HepG2 (cell line): ENCODE measurements at regions not wholly inside any gene's neighbourhood (a gene's known extent, or its start where the extent isn't known, plus 50 kb on each side); places are given as distances from the start of the nearest gene placed in this dataset.
"Not testable (repeated sequence)": the region's sequence is repeated elsewhere in the genome, so short reads cannot be mapped to it uniquely, and the experiment has no call there.

Experiments used
- ATAC-seq: fragments of 200-7000 bp; cut with Tn5 transposase; 3 replicates; pipeline ENCODE4 v1.9.1; 2020; ENCODE audit warnings: mild to moderate bottlenecking, moderate library complexity
- BruUV-seq: library from RNA; stranded (reverse); fragments of 400-500 nt; replicated peaks from 2 replicates; lab custom pipeline; 2021; lab: Mats Ljungman, UMichigan
- CTCF ChIA-PET: fragments of 300-600 bp; formaldehyde crosslinking; extraction: SDS; loops from one replicate; lab custom pipeline; 2021; ENCODE audit warnings: low total read pairs, inconsistent platforms, low intra/inter-chr PET ratio; lab: Yijun Ruan, JAX
- POLR2A ChIA-PET: fragments of 350-600 bp; sonication (Branson Sonifier 250); formaldehyde crosslinking; loops from one replicate; lab custom pipeline; 2020; ENCODE audit warnings: antibody characterized with exemption, inconsistent platforms; lab: Yijun Ruan, JAX
- DNase-seq: peaks from one replicate; pipeline ENCODE4 v3.0.0-alpha.2; 2015; ENCODE audit warnings: low spot score
- FAIRE-seq: peaks from 3 replicates; lab custom pipeline; 2011; peaks lifted over from hg19 to GRCh38; lab: Jason Lieb, UNC
- H2AFZ ChIP-seq: one replicate; pipeline ENCODE4 v1.6.1; 2011; ENCODE audit warnings: low read length, inconsistent platforms
- H3K27ac ChIP-seq: fragments of 300-600 bp; 3 replicates; pipeline ENCODE4 v1.8.0; 2011; ENCODE audit warnings: mixed run types, mild to moderate bottlenecking, mixed read lengths, low read length, inconsistent platforms; ENCODE audit not compliant: insufficient read depth; ENCODE audit errors: extremely low read length
- H3K27me3 ChIP-seq, 2 experiments: fragments of 200-600 bp in 1 of 2; 2 replicates in 1 of 2; 3 replicates in 1 of 2; pipeline versions ENCODE4 v1.6.0 to v1.8.0; 2011; ENCODE audit warnings: low read length in 2 of 2, mild to moderate bottlenecking in 2 of 2, moderate library complexity in 2 of 2, inconsistent platforms in 1 of 2; ENCODE audit not compliant: insufficient read depth in 2 of 2, control insufficient read depth in 1 of 2
- H3K36me3 ChIP-seq, 2 experiments: fragments of 200-600 bp in 1 of 2; replicated peaks in 1 of 2; 2 replicates in 1 of 2; 3 replicates in 1 of 2; pipeline versions ENCODE4 v1.5.1 to v1.8.0; 2011; ENCODE audit warnings: low read length in 2 of 2, inconsistent platforms in 1 of 2; ENCODE audit not compliant: insufficient read depth in 2 of 2, control insufficient read depth in 1 of 2
- H3K4me1 ChIP-seq: 2 replicates; pipeline ENCODE4 v1.5.1; 2012; ENCODE audit warnings: low read length, inconsistent platforms; ENCODE audit not compliant: insufficient read depth
- H3K4me2 ChIP-seq: 2 replicates; pipeline ENCODE4 v1.6.0; 2011; ENCODE audit warnings: low read depth, low read length, inconsistent platforms
- H3K4me3 ChIP-seq, 3 experiments: fragments of 200-600 bp in 1 of 3; sonication (generic), shearing (Covaris generic) in 1 of 3; replicated peaks in 1 of 3; 2 replicates each; pipeline ENCODE4 v1.5.1; 2011 to 2016; ENCODE audit warnings: low read length in 3 of 3, inconsistent platforms in 2 of 3, low read depth in 2 of 3, mild to moderate bottlenecking in 2 of 3, control low read depth in 1 of 3, mixed read lengths in 1 of 3; ENCODE audit not compliant: insufficient read depth in 1 of 3
- H3K79me2 ChIP-seq: one replicate; pipeline ENCODE4 v1.6.1; 2011; ENCODE audit warnings: low read length, inconsistent platforms; ENCODE audit not compliant: insufficient read depth
- H3K9ac ChIP-seq: 2 replicates; pipeline ENCODE4 v1.6.0; 2011; ENCODE audit warnings: mild to moderate bottlenecking, low read depth, low read length, inconsistent platforms; ENCODE audit not compliant: insufficient read depth
- H3K9me3 ChIP-seq: 2 replicates; pipeline ENCODE4 v1.5.1; 2012; ENCODE audit warnings: mild to moderate bottlenecking, low read length
- H4K20me1 ChIP-seq: 2 replicates; pipeline ENCODE4 v1.6.0; 2011; ENCODE audit warnings: inconsistent platforms, mild to moderate bottlenecking, low read length, moderate library complexity; ENCODE audit not compliant: insufficient read depth
- EZH2 ChIP-seq: conservative IDR thresholded peaks from 2 replicates; pipeline ENCODE4 v1.6.1; 2012; ENCODE audit warnings: mild to moderate bottlenecking, low read depth, low read length, moderate library complexity
- MAFF ChIP-seq: IDR thresholded peaks from 2 replicates; pipeline ENCODE4 v1.6.1; 2011; ENCODE audit warnings: low read depth, low read length, improper control_type of control experiment
- MAFK ChIP-seq, 2 experiments: IDR thresholded peaks in 1 of 2; conservative IDR thresholded peaks in 1 of 2; 2 replicates each; pipeline ENCODE4 v1.6.1; 2011; ENCODE audit warnings: improper control_type of control experiment in 2 of 2, low read length in 2 of 2
- ZNF557 ChIP-seq: sonication (generic); formaldehyde crosslinking; IDR thresholded peaks from 2 replicates; pipeline ENCODE4 v1.4.0; 2020; ENCODE audit warnings: missing genetic modification reagents
- ZNF652 ChIP-seq: IDR thresholded peaks from 2 replicates; pipeline ENCODE4 v1.6.1; 2016; ENCODE audit warnings: low read depth, borderline replicate concordance
- ZNF724P ChIP-seq: sonication (generic); formaldehyde crosslinking; IDR thresholded peaks from 2 replicates; pipeline ENCODE4 v1.8.0; 2022; ENCODE audit warnings: missing genetic modification reagents, borderline replicate concordance
- WGBS: methylation state at CpG from one replicate; pipeline ENCODE4 v1.1.6; 2017; ENCODE audit warnings: low lambda C conversion rate; 5-methylcytosine and 5-hydroxymethylcytosine counted together
- in situ Hi-C: cut with HindIII; loops from 2 replicates; pipeline ENCODE4 v1.10.0; 2017; ENCODE audit warnings: low pct_unique_long_range_greater_than_20kb; ENCODE audit not compliant: extremely low pct_ligation_motif_present
- intact Hi-C: fragments of 100-400 bp; cut with micrococcal nuclease; formaldehyde crosslinking; loops from one replicate; pipeline ENCODE4 v1.10.0; 2022; ENCODE audit not compliant: unreplicated experiment
- TF ChIP-seq, protein P1 (sequence below): sonication (generic); formaldehyde crosslinking; IDR thresholded peaks from 2 replicates; pipeline ENCODE4 v1.4.0; 2020; ENCODE audit warnings: missing genetic modification reagents, borderline replicate concordance

- peaks cover 93% of the 10 kb centered on the region for H3K9me3 ChIP-seq
- in situ Hi-C loops: no loop called here
- CTCF ChIA-PET: no interaction called here
- H3K36me3 ChIP-seq: no peaks in the 10 kb centered on the region
- POLR2A ChIA-PET: no interaction called here
- ATAC-seq (no peak), DNase-seq (no peak), FAIRE-seq (no peak)
- TF ChIP-seq MAFK (conservative IDR thresholded peaks at IDR 0.05 in 1 of 2, IDR thresholded peaks at IDR 0.05 in 1 of 2; ENCODE audit: low read length in 2 of 2) (peak; percentile 52 to 64; a peak in 3 of 4 replicates), ZNF724P (CRISPR knock-in tag) (no peak), MAFF (peak; percentile 60; the same call in 1 of the 2 replicates)
- no peak overlapping the region for H3K4me3 ChIP-seq
- no peak overlapping the region for H3K27ac ChIP-seq
- 4% methylated on average over 4 of the region's 4 CpGs for WGBS
- H3K79me2 ChIP-seq: no peaks in the 10 kb centered on the region
- no peak overlapping the region for H3K4me2 ChIP-seq
- intact Hi-C loops: no loop called here
- no peak overlapping the region for H3K9ac ChIP-seq
- BruUV-seq: no TSS peak
- no peaks in the 10 kb centered on the region for H4K20me1 ChIP-seq
- H2AFZ ChIP-seq: no peak overlapping the region
- no peaks in the 10 kb centered on the region for H3K4me1 ChIP-seq
- H3K27me3 ChIP-seq: no peaks in the 10 kb centered on the region
These were observed 772.9 kb upstream of the CRIM1 start for GRCh38 chr2:35582637-35583036.

DNA sequence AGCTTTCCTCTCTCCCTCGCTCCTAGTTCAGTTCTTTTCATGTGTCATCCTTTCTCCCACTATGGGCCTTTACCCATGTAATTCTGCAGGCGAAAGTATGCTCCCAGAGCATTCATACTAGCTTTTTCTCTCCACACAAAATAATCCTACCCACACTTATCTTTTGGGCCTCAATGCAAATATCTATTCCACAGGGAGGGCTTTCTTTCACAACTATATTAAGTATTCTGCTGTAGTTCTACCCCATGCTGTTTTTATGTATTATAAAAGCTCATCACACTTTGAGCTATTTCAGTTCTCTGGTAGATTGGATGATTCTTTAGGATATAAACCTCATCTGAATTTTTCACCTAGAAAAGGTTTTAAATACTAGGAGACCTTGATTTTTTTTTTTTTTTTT, 774.6 kb upstream of the CRIM1 start:
- ATAC-seq (no peak), DNase-seq (no peak), FAIRE-seq (no peak)
- no TSS peak for BruUV-seq
- Histone ChIP-seq H3K79me2 (no peaks in the 10 kb centered on the region), H3K36me3 (no peaks in the 10 kb centered on the region), H3K4me1 (no peaks in the 10 kb centered on the region), H4K20me1 (no peaks in the 10 kb centered on the region), H3K4me2 (no peak overlapping the region), H3K27me3 (no peaks in the 10 kb centered on the region), H2AFZ (no peak overlapping the region), H3K4me3 (no peak overlapping the region), H3K9me3 (peaks cover 88% of the 10 kb centered on the region), H3K27ac (no peak overlapping the region), H3K9ac (no peak overlapping the region)
- in situ Hi-C loops: no loop called here
- intact Hi-C loops: no loop called here
- WGBS: 0% methylated on average over 2 of the region's 2 CpGs
- ChIA-PET CTCF (no interaction called here), POLR2A (no interaction called here)
- TF ChIP-seq, protein P1, sequence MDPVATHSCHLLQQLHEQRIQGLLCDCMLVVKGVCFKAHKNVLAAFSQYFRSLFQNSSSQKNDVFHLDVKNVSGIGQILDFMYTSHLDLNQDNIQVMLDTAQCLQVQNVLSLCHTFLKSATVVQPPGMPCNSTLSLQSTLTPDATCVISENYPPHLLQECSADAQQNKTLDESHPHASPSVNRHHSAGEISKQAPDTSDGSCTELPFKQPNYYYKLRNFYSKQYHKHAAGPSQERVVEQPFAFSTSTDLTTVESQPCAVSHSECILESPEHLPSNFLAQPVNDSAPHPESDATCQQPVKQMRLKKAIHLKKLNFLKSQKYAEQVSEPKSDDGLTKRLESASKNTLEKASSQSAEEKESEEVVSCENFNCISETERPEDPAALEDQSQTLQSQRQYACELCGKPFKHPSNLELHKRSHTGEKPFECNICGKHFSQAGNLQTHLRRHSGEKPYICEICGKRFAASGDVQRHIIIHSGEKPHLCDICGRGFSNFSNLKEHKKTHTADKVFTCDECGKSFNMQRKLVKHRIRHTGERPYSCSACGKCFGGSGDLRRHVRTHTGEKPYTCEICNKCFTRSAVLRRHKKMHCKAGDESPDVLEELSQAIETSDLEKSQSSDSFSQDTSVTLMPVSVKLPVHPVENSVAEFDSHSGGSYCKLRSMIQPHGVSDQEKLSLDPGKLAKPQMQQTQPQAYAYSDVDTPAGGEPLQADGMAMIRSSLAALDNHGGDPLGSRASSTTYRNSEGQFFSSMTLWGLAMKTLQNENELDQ: no peak
- TF ChIP-seq ZNF557 (CRISPR knock-in tag) (no peak), ZNF652 (CRISPR knock-in tag) (no peak), EZH2 (no peak)

DNA sequence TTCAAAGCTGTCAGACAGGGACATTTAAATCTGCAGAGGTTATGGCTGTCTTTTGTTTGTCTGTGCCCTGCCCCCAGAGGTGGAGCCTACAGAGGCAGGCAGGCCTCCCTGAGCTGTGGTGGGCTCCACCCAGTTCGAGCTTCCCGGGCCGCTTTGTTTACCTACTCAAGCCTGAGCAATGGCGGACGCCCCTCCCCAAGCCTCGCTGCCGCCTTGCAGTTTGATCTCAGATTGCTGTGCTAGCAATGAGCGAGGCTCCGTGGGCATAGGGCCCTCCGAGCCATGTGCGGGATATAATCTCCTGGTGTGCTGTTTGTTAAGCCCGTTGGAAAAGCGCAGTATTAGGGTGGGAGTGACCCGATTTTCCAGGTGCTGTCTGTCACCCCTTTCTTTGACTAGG, 787.0 kb upstream of the CRIM1 start:
- H2AFZ ChIP-seq, DNase-seq, H3K9ac ChIP-seq, H3K4me3 ChIP-seq, H3K4me2 ChIP-seq, H4K20me1 ChIP-seq, H3K79me2 ChIP-seq, BruUV-seq, POLR2A ChIA-PET, H3K4me1 ChIP-seq, H3K27ac ChIP-seq, intact Hi-C loops, H3K36me3 ChIP-seq, CTCF ChIA-PET, H3K27me3 ChIP-seq, FAIRE-seq, in situ Hi-C loops, ATAC-seq: not testable (repeated sequence)
- 33% methylated on average over 14 of the region's 14 CpGs for WGBS
- H3K9me3 ChIP-seq: peaks cover 50% of the 10 kb centered on the region
